ENCODE measurements at regions not wholly inside any gene's neighbourhood (a gene's known extent, or its start where the extent isn't known, plus 50 kb on each side); places are given as distances from the start of the nearest gene placed in this dataset.

- TF ChIP-seq CTCF (conservative IDR thresholded peaks at IDR 0.05), result no peak
- TF ChIP-seq EZH2 (IDR thresholded peaks at IDR 0.05; ENCODE audit: low read depth), result no peak
Observed at GRCh38 chr1:56069824-56070223, 509.5 kb downstream of the PLPP3 start.
